ENCODE measurements at regions not wholly inside any gene's neighbourhood (a gene's known extent, or its start where the extent isn't known, plus 50 kb on each side); places are given as distances from the start of the nearest gene placed in this dataset.

GRCh38 chr6:167401525-167402194 lies 76.8 kb downstream of the TTLL2 start (continued):
- peak; percentile 53; the same call in 1 of the 2 replicates for TF ChIP-seq DZIP1 (CRISPR knock-in tag; IDR thresholded peaks at IDR 0.05)
- TF ChIP-seq NFE2L2 (IDR thresholded peaks at IDR 0.05; ENCODE audit: low read length), result no peak
- TF ChIP-seq CBX2 (IDR thresholded peaks at IDR 0.05; ENCODE audit: low read depth, low read length), result no peak
- TF ChIP-seq CBX2 (CRISPR knock-in tag; IDR thresholded peaks at IDR 0.05; ENCODE audit: low read depth), result 0 out of 2 replicates have a peak, but pooled peaks have one; percentile 24
- TF ChIP-seq ZNF34 (CRISPR knock-in tag; IDR thresholded peaks at IDR 0.05; ENCODE audit: borderline replicate concordance), result no peak

- 81% methylated on average over 16 of the region's 16 CpGs for WGBS (ENCODE audit: low lambda C conversion rate)
- TF ChIP-seq RELA (CRISPR knock-in tag; IDR thresholded peaks at IDR 0.05) (no peak), GTF3A (CRISPR knock-in tag; conservative IDR thresholded peaks at IDR 0.05) (no peak), THAP11 (CRISPR knock-in tag; IDR thresholded peaks at IDR 0.05) (no peak), HIVEP1 (CRISPR knock-in tag; IDR thresholded peaks at IDR 0.05) (no peak), RBM22 (optimal IDR thresholded peaks at IDR 0.05; ENCODE audit: low read length) (no peak), RXRB (CRISPR knock-in tag; IDR thresholded peaks at IDR 0.05; ENCODE audit: borderline replicate concordance) (no peak), ZBTB4 (CRISPR knock-in tag; IDR thresholded peaks at IDR 0.05; ENCODE audit: borderline replicate concordance) (no peak), MTA1 (CRISPR knock-in tag; IDR thresholded peaks at IDR 0.05; ENCODE audit: borderline replicate concordance) (no peak; the same call in 1 of the 2 replicates), FIP1L1 (IDR thresholded peaks at IDR 0.05; ENCODE audit: borderline replicate concordance, insufficient read depth, low read depth, low read length) (no peak), POLR2A (IDR thresholded peaks at IDR 0.05; ENCODE audit: insufficient read depth in 1 of 2, low read depth in 2 of 2, low read length in 2 of 2) (no peak)
These were observed 77.4 kb downstream of the TTLL2 start for GRCh38 chr6:167402195-167402686.

More at GRCh38 chr6:167402195-167402686, 77.4 kb downstream of the TTLL2 start:
- H3K27ac ChIP-seq (ENCODE audit: extremely low read length, insufficient read depth, low read length), result no peak overlapping the region
- H3K4me2 ChIP-seq (ENCODE audit: low read depth, low read length), result no peak overlapping the region
- no peaks in the 10 kb centered on the region for H3K36me3 ChIP-seq (replicated peaks in 1 of 2; ENCODE audit: control insufficient read depth in 1 of 2, insufficient read depth in 2 of 2, low read length in 2 of 2)
- H3K9me3 ChIP-seq (ENCODE audit: low read length), result no peaks in the 10 kb centered on the region
- H3K4me1 ChIP-seq (ENCODE audit: insufficient read depth, low read length), result peaks cover 89% of the 10 kb centered on the region
- in situ Hi-C loops (cut with HindIII; ENCODE audit: extremely low pct_ligation_motif_present, low pct_unique_long_range_greater_than_20kb) (no loop called here), intact Hi-C loops (cut with micrococcal nuclease; ENCODE audit: unreplicated experiment) (no loop called here)
- H3K4me3 ChIP-seq (replicated peaks in 1 of 3; ENCODE audit: insufficient read depth in 1 of 3, low read depth in 2 of 3, low read length in 3 of 3), result no peak overlapping the region
- no TSS peak for BruUV-seq (replicated peaks)
- FAIRE-seq (no peak), DNase-seq (ENCODE audit: low spot score) (no peak), ATAC-seq (no peak)
- H3K27me3 ChIP-seq (ENCODE audit: control insufficient read depth in 1 of 2, insufficient read depth in 2 of 2, low read length in 2 of 2), result peaks cover 9 to 32% of the 10 kb centered on the region in 2 experiments; a peak in 3 of 5 replicates
- no peak overlapping the region for H3K9ac ChIP-seq (ENCODE audit: insufficient read depth, low read depth, low read length)
- no peaks in the 10 kb centered on the region for H4K20me1 ChIP-seq (ENCODE audit: insufficient read depth, low read length)
- ChIA-PET CTCF (ENCODE audit: low intra/inter-chr PET ratio, low total read pairs) (no interaction called here), POLR2A (no interaction called here)
- H3K79me2 ChIP-seq (ENCODE audit: insufficient read depth, low read length), result no peaks in the 10 kb centered on the region
- H2AFZ ChIP-seq (ENCODE audit: low read length), result no peak overlapping the region
